ENCODE measurements at regions not wholly inside any gene's neighbourhood (a gene's known extent, or its start where the extent isn't known, plus 50 kb on each side); places are given as distances from the start of the nearest gene placed in this dataset.

- DNase-seq (ENCODE audit: low read depth in 2 of 2), result no peak
These were observed 487.6 kb downstream of the COG6 start for GRCh38 chr13:40143106-40143505.

DNA sequence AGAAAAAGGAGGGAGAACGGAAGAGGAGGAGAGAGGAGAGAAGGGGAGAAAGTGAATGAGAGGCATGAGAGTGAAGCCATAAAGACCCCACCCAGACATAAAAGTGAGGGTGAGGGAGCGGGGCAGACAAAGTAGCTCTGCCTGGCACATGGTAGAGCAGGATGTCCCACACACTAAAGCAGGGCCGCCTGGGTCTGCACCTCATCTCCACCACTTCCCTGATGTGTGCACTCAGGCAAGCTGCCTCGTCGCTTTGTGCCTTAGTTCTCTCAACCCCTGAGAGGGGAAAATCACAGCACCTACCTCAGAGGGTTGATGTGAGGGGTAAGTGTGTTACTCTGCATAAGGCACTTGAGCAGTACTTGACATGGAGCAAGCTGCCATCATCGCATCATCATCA, 488.1 kb downstream of the COG6 start:
- no peak for DNase-seq (ENCODE audit: low read depth in 2 of 2)

DNA sequence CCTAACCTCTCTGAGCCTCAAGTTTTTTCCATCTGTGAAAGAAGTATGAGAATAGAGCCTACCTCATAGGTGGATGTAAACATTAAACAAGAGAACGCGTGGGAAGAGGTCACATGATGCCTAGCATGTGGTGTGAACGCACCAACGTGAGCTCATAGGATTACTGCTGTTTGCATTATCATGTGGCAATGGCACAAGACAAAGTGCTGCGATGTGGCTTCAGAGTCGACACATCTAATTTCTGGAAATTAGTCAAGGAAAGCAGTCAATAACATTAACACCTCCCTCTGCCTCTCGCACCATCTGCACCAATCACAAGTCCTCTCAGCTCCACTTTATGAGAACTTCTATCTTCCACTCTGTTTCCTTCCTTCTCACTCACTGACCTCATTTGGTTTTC, 489.7 kb downstream of the COG6 start:
- no peak for DNase-seq (ENCODE audit: low read depth in 2 of 2)

- no peak for DNase-seq (ENCODE audit: low read depth in 2 of 2)
These were observed 490.6 kb downstream of the COG6 start for GRCh38 chr13:40146063-40146462.

DNA sequence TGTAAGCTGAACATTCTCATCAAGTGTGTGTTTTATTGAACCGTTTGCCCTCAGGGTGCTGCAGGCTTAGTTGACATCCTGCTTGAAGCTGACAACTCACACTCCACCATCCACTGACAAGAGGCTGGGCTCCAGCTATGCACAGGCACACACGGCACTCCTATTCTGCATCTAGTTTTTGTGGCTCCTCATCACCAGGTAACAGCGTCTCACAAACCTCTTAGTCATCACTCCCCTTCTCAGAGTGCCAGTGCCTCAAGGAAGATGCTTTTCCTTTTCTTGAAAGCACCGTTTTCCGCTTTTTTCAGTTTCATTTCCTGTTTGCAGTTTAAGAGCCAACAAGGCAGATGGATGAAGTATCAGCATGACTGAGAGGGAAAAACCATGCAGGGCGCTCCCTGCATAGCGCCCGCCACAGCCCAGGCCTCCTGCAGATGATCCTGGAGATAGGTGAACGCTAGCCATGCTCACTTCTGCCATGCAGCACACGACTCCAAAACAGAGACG, 491.2 kb downstream of the COG6 start:
- no peak for DNase-seq (ENCODE audit: low read depth in 2 of 2)

DNA sequence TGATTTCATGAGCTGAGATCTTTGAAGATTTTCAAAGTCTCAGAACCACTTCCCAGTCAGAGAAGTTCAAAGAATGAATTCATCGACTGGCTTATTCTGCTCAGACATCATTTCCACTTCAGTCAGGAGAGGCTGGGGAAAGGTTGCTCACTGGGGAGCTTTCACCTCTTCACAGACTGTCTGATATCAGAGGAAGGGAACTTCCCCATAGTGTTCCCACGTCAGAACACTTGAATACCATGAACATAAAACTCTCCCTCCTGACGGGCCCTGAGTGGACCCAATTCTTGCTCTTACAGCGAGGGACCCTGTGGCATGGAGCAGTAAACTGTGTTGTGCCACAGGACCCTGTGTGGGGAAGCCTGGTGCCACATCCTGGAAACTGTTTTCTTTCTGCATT, 492.6 kb downstream of the COG6 start:
- no peak for DNase-seq (ENCODE audit: low read depth in 2 of 2)

GRCh38 chr13:40148742-40149141, 493.3 kb downstream of the COG6 start:
- no peak for DNase-seq (ENCODE audit: low read depth in 2 of 2)

GRCh38 chr13:40149611-40150274, 494.3 kb downstream of the COG6 start:
- no peak for DNase-seq (ENCODE audit: low read depth in 2 of 2)

DNA sequence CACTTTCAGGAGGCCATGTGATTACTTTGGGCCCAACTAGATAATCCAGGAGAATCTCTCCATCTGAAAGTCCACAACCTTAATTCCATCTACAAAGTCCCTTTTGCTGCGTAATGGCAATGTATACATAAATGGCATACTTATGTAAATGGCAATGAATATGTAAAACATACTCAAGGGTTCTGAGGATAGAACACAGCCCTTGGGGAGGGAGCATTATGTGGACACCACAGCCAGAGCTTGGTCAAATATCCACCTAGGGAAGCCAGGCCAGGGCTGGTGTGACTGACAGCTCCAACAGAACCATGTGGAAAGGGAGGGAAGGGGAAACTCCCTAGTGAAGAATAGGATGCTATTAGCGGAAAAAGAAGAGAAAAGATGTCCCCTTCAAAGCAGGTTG, 496.2 kb downstream of the COG6 start:
- no peak for DNase-seq (ENCODE audit: low read depth in 2 of 2)

- no peak for DNase-seq (ENCODE audit: low read depth in 2 of 2)
These were observed 496.7 kb downstream of the COG6 start for GRCh38 chr13:40152145-40152544.

- DNase-seq (ENCODE audit: low read depth in 2 of 2), result no peak
These were observed 497.5 kb downstream of the COG6 start for GRCh38 chr13:40152922-40153321.

DNA sequence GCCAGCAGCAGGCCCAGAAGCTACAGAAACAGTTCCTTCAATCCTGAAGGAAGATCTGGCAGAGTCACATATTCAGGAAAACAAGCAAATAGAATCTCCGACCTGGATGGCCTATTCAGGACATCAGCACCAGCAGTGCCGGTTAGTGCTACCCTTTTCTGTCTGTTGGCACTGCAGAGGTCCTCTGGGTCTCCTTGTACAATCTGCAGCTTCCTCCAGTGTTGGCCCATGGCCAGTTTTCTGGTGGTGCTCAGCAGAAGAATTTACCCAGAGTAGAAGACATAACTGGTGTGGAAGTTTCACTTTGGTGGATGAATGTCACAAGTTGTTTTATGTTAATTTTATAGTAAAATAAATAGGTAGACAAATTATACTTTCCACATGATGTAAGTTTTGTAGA, 498.1 kb downstream of the COG6 start:
- no peak for DNase-seq (ENCODE audit: low read depth in 2 of 2)

DNA sequence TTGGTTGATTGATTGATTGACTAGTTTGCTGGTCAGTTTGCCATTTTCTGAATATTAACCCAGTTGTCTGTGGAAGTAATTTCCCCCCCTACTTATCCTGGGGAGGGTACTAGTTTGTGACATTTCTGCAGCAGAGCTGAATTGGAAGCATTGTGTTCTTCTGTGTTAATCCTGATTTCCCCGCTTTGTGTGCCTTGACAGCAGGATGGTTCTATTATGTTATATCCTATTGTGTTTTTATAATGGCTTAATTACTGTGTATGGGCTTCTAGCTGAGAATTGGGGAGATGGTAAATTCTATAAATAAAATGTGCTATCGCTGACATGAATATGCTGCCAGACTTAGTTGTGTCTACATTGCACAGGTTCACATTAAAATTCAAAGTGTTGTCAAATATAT, 499.7 kb downstream of the COG6 start:
- no peak for DNase-seq (ENCODE audit: low read depth in 2 of 2)

DNA sequence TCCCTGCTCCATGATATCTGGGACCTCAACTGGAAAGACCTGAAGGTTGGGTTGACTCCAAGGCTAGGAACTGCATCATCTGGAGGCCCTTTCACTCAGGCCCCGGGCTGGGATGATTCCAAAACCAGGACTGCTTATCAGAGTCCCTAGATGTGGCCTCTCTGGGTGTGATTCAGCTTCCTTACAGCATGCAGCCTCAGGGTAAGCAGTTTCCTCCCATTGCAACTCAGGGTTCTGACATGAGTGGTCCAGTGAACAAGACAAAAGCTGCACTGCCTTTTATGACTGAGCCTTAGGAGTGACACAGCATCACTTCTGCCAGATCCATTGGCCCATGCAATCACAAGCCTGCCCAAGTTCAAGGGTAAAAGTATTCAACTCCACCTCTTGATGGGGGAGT, 502.8 kb downstream of the COG6 start:
- no peak for DNase-seq (ENCODE audit: low read depth in 2 of 2)

GRCh38 chr13:40158757-40159156, 503.3 kb downstream of the COG6 start:
- no peak for DNase-seq (ENCODE audit: low read depth in 2 of 2)

DNA sequence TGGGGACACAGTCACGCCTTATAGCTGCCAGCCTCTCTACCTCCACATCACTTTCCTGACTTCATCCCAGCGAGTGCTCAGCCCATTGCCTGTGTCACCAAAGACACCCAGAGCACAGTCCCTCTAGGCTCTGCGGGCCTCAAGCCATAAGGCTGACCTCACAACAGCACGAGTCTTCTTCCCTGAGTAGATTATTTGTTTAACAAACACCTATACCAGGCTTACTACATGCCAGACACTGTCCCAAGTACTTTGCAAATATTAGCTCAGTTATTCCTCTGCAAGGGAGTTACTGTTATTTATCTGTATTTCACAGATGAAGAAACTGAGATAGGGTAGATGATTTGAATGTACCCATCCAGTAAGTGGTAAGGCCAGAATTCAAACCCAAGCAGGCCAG, 504.3 kb downstream of the COG6 start:
- DNase-seq (ENCODE audit: low read depth in 2 of 2), result no peak

DNA sequence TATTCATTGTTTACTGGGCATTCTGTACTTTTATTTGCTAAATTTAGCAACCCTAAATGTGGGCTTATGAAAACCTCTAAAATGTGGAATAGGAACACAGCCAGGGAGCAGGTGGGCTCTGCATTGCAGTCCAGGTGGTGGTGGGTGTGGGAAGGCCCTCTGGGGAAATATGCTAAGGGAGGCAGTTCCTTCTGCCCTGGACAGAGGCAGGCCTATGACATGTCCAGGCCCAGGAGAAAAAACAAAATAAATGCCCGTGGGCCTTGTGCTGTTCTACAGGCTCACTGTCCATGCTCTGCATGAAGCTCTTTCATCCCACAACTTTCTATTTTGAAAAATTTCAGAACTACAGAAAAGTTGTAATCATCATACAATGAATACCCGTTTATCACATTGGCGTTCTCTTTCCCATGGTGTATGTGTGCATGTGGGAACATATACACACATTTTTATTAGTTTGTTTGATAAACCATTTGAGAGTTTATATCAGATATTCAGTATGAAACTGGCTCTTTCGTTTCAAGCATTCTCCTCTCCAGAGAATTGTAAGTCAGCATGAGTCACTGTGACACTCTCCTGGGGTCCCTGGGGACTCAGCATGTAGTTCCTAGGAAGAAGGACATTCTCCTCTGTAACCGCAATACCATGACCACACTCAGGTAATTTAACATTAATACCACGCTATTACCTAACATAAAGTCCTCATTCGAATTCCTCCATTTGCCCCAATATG, 505.3 kb downstream of the COG6 start:
- DNase-seq (ENCODE audit: low read depth in 2 of 2), result no peak

- no peak for DNase-seq (ENCODE audit: low read depth in 2 of 2)
These were observed 505.1 kb downstream of the FOXO1 start for GRCh38 chr13:40161351-40161810.

DNA sequence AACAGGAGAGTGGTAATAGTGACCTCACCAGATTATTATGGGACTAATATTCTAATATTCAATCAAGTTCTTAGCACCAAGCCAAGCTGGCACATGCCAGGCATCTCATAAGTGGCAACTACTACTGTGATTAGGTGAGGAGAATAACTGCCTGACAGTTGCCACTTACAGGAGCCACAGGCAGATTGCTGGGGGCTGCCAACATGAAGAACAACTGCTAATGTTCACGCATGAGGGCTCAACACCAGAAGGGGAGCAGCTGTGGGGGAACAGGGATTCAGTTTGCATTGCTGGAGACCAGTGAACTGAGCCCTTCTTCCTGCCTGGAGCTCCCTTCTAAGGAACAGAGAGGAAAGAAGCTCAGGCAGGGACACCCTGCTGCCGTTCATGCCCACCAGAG, 504.5 kb downstream of the FOXO1 start:
- no peak for DNase-seq (ENCODE audit: low read depth in 2 of 2)

- DNase-seq (ENCODE audit: low read depth in 2 of 2), result no peak
These were observed 503.1 kb downstream of the FOXO1 start for GRCh38 chr13:40163066-40164000.

- no peak for DNase-seq (ENCODE audit: low read depth in 2 of 2)
These were observed 502.3 kb downstream of the FOXO1 start for GRCh38 chr13:40164133-40164532.

DNA sequence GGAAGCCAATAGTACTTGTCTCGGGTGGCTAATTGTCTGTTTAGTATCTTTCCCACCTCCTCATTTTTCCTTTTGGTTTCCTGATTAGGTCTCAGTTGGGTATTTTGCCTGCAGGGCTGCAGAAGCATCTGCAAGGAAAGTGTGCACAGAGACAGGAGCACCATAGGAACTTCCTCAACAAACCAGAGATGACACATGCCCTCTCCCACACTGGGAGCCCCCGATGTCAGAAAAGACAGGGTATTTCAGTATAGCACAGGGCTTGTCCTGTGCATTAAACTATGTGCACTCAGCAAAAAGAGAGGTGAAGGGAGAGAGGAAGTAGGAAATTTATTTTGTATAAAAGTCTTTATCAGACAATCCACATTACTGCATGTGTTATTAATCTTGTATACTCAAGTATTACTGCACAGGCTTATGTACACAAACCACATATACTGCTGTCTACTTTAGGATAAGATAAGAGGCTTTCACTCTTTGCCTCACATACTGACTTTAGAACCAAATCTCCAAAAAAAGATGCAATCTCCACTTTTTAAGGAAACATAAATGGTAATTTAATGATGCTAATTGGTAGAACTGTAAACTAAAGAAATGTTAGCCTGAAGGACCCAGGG, 501.0 kb downstream of the FOXO1 start:
- DNase-seq (ENCODE audit: low read depth in 2 of 2), result no peak

All from stimulated activated CD8-positive, alpha-beta memory T cell treated with anti-CD3 and anti-CD28 coated beads, Interleukin-7, amount 100 ng/mL, for 1 hour (primary cell).